Mammary epithelial cell (primary cell): ENCODE measurements at regions not wholly inside any gene's neighbourhood (a gene's known extent, or its start where the extent isn't known, plus 50 kb on each side); places are given as distances from the start of the nearest gene placed in this dataset.

Experiments used
- CTCF ChIP-seq, 2 donors: IDR thresholded peaks in 1 of 2; conservative IDR thresholded peaks in 1 of 2; 2 replicates each; pipeline ENCODE4 v1.5.1; 2011 to 2012; ENCODE audit warnings: inconsistent platforms in 2 of 2, low read length in 2 of 2, mild to moderate bottlenecking in 2 of 2, control low read depth in 1 of 2, low read depth in 1 of 2; ENCODE audit not compliant: insufficient read depth in 1 of 2; ENCODE audit errors: extremely low read depth in 1 of 2
- EZH2 ChIP-seq: IDR thresholded peaks from 2 replicates; pipeline ENCODE4 v1.6.1; 2012; ENCODE audit warnings: low read length, inconsistent platforms, borderline replicate concordance

- TF ChIP-seq CTCF (conservative IDR thresholded peaks at IDR 0.05 in 1 of 2, IDR thresholded peaks at IDR 0.05 in 1 of 2; ENCODE audit: extremely low read depth in 1 of 2, insufficient read depth in 1 of 2, low read depth in 1 of 2, low read length in 2 of 2), result no peak
- TF ChIP-seq EZH2, result no peak
Measured at GRCh38 chr13:66069570-66069969, 1160.6 kb downstream of the PCDH9 start.
